ENCODE measurements at regions not wholly inside any gene's neighbourhood (a gene's known extent, or its start where the extent isn't known, plus 50 kb on each side); places are given as distances from the start of the nearest gene placed in this dataset.

DNA sequence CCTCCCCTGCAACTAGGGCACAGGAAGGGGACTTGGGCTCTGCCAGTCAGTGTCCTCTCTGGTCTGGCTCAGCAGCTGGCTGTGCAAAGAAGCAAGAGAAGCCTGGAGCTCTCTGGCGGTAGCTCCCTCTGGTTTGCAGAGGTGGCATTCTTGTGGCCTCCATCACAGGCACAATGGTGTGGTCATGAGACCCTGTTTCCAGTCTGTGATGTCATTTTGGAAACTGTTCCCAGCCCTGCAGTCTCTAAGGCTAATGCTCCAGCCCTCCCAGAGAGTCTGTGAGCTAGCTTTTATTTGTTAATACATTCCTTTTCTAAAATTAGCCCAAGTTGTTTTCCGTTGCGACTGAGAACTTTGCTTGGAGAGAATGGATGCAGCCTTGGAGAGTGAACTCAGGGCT lies 69.5 kb upstream of the FOXQ1 start:
- H3K4me1 ChIP-seq (ENCODE audit: control insufficient read depth, low read depth, low read length) = peaks cover 3% of the 10 kb centered on the region
- H3K4me3 ChIP-seq (ENCODE audit: low read length) = no peak overlapping the region
- H3K9ac ChIP-seq (ENCODE audit: low read length) = no peak overlapping the region
- H3K36me3 ChIP-seq (ENCODE audit: control insufficient read depth, low read depth, low read length) = no peaks in the 10 kb centered on the region
- H3K9me3 ChIP-seq (ENCODE audit: control insufficient read depth, low read depth, low read length) = no peaks in the 10 kb centered on the region
- H3K27me3 ChIP-seq (ENCODE audit: control insufficient read depth, insufficient read depth, low read length) = no peaks in the 10 kb centered on the region
- no peak overlapping the region for H3K27ac ChIP-seq (ENCODE audit: low read length)

GRCh38 chr6:1242021-1242420 lies 69.9 kb upstream of the FOXQ1 start:
- H3K9me3 ChIP-seq (ENCODE audit: control insufficient read depth, low read depth, low read length) = no peaks in the 10 kb centered on the region
- peaks cover 3% of the 10 kb centered on the region for H3K4me1 ChIP-seq (ENCODE audit: control insufficient read depth, low read depth, low read length)
- no peaks in the 10 kb centered on the region for H3K36me3 ChIP-seq (ENCODE audit: control insufficient read depth, low read depth, low read length)
- H3K27ac ChIP-seq (ENCODE audit: low read length) = no peak overlapping the region
- H3K4me3 ChIP-seq (ENCODE audit: low read length) = no peak overlapping the region
- H3K27me3 ChIP-seq (ENCODE audit: control insufficient read depth, insufficient read depth, low read length) = no peaks in the 10 kb centered on the region
- no peak overlapping the region for H3K9ac ChIP-seq (ENCODE audit: low read length)

GRCh38 chr6:1240766-1241318 lies 71.1 kb upstream of the FOXQ1 start:
- H3K36me3 ChIP-seq (ENCODE audit: control insufficient read depth, low read depth, low read length) = no peaks in the 10 kb centered on the region
- H3K4me3 ChIP-seq (ENCODE audit: low read length) = no peak overlapping the region
- H3K4me1 ChIP-seq (ENCODE audit: control insufficient read depth, low read depth, low read length) = peaks cover 3% of the 10 kb centered on the region
- no peaks in the 10 kb centered on the region for H3K9me3 ChIP-seq (ENCODE audit: control insufficient read depth, low read depth, low read length)
- H3K9ac ChIP-seq (ENCODE audit: low read length) = no peak overlapping the region
- H3K27ac ChIP-seq (ENCODE audit: low read length) = no peak overlapping the region
- H3K27me3 ChIP-seq (ENCODE audit: control insufficient read depth, insufficient read depth, low read length) = no peaks in the 10 kb centered on the region

GRCh38 chr6:1239805-1240204 lies 72.1 kb upstream of the FOXQ1 start:
- Histone ChIP-seq H3K36me3 (ENCODE audit: control insufficient read depth, low read depth, low read length) (no peaks in the 10 kb centered on the region), H3K9me3 (ENCODE audit: control insufficient read depth, low read depth, low read length) (no peaks in the 10 kb centered on the region), H3K27me3 (ENCODE audit: control insufficient read depth, insufficient read depth, low read length) (no peaks in the 10 kb centered on the region), H3K4me1 (ENCODE audit: control insufficient read depth, low read depth, low read length) (peaks cover 3% of the 10 kb centered on the region), H3K9ac (ENCODE audit: low read length) (no peak overlapping the region), H3K27ac (ENCODE audit: low read length) (no peak overlapping the region), H3K4me3 (ENCODE audit: low read length) (no peak overlapping the region)

DNA sequence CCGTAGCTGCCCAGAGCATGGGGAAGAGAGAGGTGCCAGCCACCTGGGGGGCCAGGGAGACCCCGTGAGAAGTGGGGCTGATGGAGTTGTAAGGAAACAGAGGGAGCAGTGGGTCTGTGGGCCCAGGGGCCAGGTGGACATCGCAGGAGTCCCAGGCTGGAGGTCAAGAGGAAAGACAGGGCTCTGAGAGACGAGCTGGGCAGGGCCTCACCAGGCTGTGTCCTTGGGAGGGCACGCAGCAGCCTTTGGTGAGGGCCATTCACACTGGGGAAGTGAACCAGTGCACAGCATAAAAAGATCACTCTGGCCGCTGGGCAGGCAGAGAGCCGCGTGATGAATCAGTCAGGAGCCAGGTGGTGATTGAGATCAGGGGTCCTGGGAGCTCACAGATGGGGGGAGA lies 73.9 kb upstream of the FOXQ1 start:
- Histone ChIP-seq H3K4me1 (ENCODE audit: control insufficient read depth, low read depth, low read length) (peaks cover 3% of the 10 kb centered on the region), H3K9me3 (ENCODE audit: control insufficient read depth, low read depth, low read length) (no peaks in the 10 kb centered on the region), H3K9ac (ENCODE audit: low read length) (no peak overlapping the region), H3K4me3 (ENCODE audit: low read length) (no peak overlapping the region), H3K36me3 (ENCODE audit: control insufficient read depth, low read depth, low read length) (no peaks in the 10 kb centered on the region), H3K27ac (ENCODE audit: low read length) (no peak overlapping the region), H3K27me3 (ENCODE audit: control insufficient read depth, insufficient read depth, low read length) (no peaks in the 10 kb centered on the region)

DNA sequence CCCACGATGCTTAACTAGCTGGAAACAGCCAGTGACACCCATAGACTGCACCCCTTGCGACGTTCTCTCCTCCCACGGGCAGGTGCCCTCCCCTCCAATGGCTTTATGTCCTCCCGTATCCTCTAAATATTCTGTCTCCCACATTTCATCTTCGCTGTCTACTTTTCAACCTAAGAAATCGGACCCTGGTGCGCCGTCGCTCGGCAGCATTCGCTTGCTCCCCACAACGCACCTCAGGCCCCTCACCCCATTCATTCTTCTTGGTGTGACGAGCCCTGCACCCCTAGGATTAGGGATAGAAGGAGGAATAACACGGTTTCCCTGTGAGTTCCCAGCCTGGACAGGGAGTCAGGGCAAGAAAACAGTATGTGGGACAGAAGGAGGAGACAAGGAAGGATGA lies 74.3 kb upstream of the FOXQ1 start:
- Histone ChIP-seq H3K27me3 (ENCODE audit: control insufficient read depth, insufficient read depth, low read length) (no peaks in the 10 kb centered on the region), H3K4me1 (ENCODE audit: control insufficient read depth, low read depth, low read length) (peaks cover 3% of the 10 kb centered on the region), H3K9me3 (ENCODE audit: control insufficient read depth, low read depth, low read length) (no peaks in the 10 kb centered on the region), H3K4me3 (ENCODE audit: low read length) (no peak overlapping the region), H3K27ac (ENCODE audit: low read length) (no peak overlapping the region), H3K36me3 (ENCODE audit: control insufficient read depth, low read depth, low read length) (no peaks in the 10 kb centered on the region), H3K9ac (ENCODE audit: low read length) (no peak overlapping the region)

- no peak overlapping the region for H3K9ac ChIP-seq (ENCODE audit: low read length)
- no peak overlapping the region for H3K27ac ChIP-seq (ENCODE audit: low read length)
- no peak overlapping the region for H3K4me3 ChIP-seq (ENCODE audit: low read length)
- no peaks in the 10 kb centered on the region for H3K27me3 ChIP-seq (ENCODE audit: control insufficient read depth, insufficient read depth, low read length)
- no peaks in the 10 kb centered on the region for H3K4me1 ChIP-seq (ENCODE audit: control insufficient read depth, low read depth, low read length)
- no peaks in the 10 kb centered on the region for H3K9me3 ChIP-seq (ENCODE audit: control insufficient read depth, low read depth, low read length)
- H3K36me3 ChIP-seq (ENCODE audit: control insufficient read depth, low read depth, low read length) = no peaks in the 10 kb centered on the region
These were observed 76.1 kb upstream of the FOXQ1 start for GRCh38 chr6:1235825-1236224.

GRCh38 chr6:1233924-1234323 lies 78.0 kb upstream of the FOXQ1 start:
- H3K4me1 ChIP-seq (ENCODE audit: control insufficient read depth, low read depth, low read length) = no peaks in the 10 kb centered on the region
- no peak overlapping the region for H3K4me3 ChIP-seq (ENCODE audit: low read length)
- no peak overlapping the region for H3K9ac ChIP-seq (ENCODE audit: low read length)
- no peak overlapping the region for H3K27ac ChIP-seq (ENCODE audit: low read length)
- H3K36me3 ChIP-seq (ENCODE audit: control insufficient read depth, low read depth, low read length) = no peaks in the 10 kb centered on the region
- H3K27me3 ChIP-seq (ENCODE audit: control insufficient read depth, insufficient read depth, low read length) = no peaks in the 10 kb centered on the region
- H3K9me3 ChIP-seq (ENCODE audit: control insufficient read depth, low read depth, low read length) = no peaks in the 10 kb centered on the region

- Histone ChIP-seq H3K27ac (ENCODE audit: low read length) (no peak overlapping the region), H3K36me3 (ENCODE audit: control insufficient read depth, low read depth, low read length) (no peaks in the 10 kb centered on the region), H3K4me1 (ENCODE audit: control insufficient read depth, low read depth, low read length) (no peaks in the 10 kb centered on the region), H3K27me3 (ENCODE audit: control insufficient read depth, insufficient read depth, low read length) (no peaks in the 10 kb centered on the region), H3K9ac (ENCODE audit: low read length) (no peak overlapping the region), H3K9me3 (ENCODE audit: control insufficient read depth, low read depth, low read length) (no peaks in the 10 kb centered on the region), H3K4me3 (ENCODE audit: low read length) (no peak overlapping the region)
These were observed 79.3 kb upstream of the FOXQ1 start for GRCh38 chr6:1232578-1232977.

DNA sequence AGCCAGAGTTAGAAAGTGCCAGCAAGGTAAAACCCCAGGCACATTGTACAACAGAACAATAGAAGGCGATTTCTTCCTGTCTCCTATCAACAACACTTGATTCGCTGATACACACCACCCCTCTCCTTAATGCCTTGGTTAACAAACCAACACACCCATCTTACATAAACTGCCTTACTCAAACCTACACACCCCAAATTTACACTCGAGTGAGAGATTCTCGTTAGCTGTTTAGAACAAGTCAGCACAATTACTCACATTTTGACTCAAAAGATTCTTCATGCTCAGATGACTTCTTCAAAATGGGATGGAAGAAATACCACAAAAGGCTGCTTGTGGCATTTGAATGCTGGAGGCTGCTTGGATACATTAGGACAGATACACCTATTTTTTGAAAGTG lies 80.0 kb upstream of the FOXQ1 start:
- H3K9ac ChIP-seq (ENCODE audit: low read length) = no peak overlapping the region
- H3K4me3 ChIP-seq (ENCODE audit: low read length) = no peak overlapping the region
- H3K36me3 ChIP-seq (ENCODE audit: control insufficient read depth, low read depth, low read length) = no peaks in the 10 kb centered on the region
- H3K4me1 ChIP-seq (ENCODE audit: control insufficient read depth, low read depth, low read length) = no peaks in the 10 kb centered on the region
- no peaks in the 10 kb centered on the region for H3K27me3 ChIP-seq (ENCODE audit: control insufficient read depth, insufficient read depth, low read length)
- H3K27ac ChIP-seq (ENCODE audit: low read length) = no peak overlapping the region
- no peaks in the 10 kb centered on the region for H3K9me3 ChIP-seq (ENCODE audit: control insufficient read depth, low read depth, low read length)

GRCh38 chr6:1230689-1231605 lies 81.0 kb upstream of the FOXQ1 start:
- Histone ChIP-seq H3K9me3 (ENCODE audit: control insufficient read depth, low read depth, low read length) (no peaks in the 10 kb centered on the region), H3K9ac (ENCODE audit: low read length) (no peak overlapping the region), H3K4me3 (ENCODE audit: low read length) (no peak overlapping the region), H3K27ac (ENCODE audit: low read length) (no peak overlapping the region), H3K36me3 (ENCODE audit: control insufficient read depth, low read depth, low read length) (no peaks in the 10 kb centered on the region), H3K27me3 (ENCODE audit: control insufficient read depth, insufficient read depth, low read length) (no peaks in the 10 kb centered on the region), H3K4me1 (ENCODE audit: control insufficient read depth, low read depth, low read length) (no peaks in the 10 kb centered on the region)

DNA sequence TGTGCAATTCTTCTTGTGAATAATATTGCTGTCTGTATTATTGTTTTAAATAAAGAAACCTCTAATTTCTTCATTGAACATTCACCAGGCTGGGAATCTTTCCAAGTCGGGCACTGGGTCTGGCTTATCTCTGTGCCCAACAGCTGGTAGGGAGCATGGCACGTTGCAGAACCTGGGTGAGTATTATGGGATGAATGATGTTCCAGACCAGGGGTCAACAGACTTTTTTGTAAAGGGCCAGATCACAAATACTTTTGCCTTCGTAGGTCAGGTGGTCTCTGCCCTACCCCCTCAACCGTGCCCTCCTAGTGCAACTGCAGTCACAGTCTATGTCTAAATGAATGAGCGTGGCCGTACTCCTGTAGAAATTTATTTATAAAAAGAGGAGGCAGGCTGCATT lies 81.6 kb upstream of the FOXQ1 start:
- Histone ChIP-seq H3K27ac (ENCODE audit: low read length) (no peak overlapping the region), H3K36me3 (ENCODE audit: control insufficient read depth, low read depth, low read length) (no peaks in the 10 kb centered on the region), H3K4me3 (ENCODE audit: low read length) (no peak overlapping the region), H3K4me1 (ENCODE audit: control insufficient read depth, low read depth, low read length) (no peaks in the 10 kb centered on the region), H3K27me3 (ENCODE audit: control insufficient read depth, insufficient read depth, low read length) (no peaks in the 10 kb centered on the region), H3K9me3 (ENCODE audit: control insufficient read depth, low read depth, low read length) (no peaks in the 10 kb centered on the region), H3K9ac (ENCODE audit: low read length) (no peak overlapping the region)

Data from iPS-18a (cell line).